ENCODE measurements at regions not wholly inside any gene's neighbourhood (a gene's known extent, or its start where the extent isn't known, plus 50 kb on each side); places are given as distances from the start of the nearest gene placed in this dataset.
"Not testable (repeated sequence)": the region's sequence is repeated elsewhere in the genome, so short reads cannot be mapped to it uniquely, and the experiment has no call there.

DNA sequence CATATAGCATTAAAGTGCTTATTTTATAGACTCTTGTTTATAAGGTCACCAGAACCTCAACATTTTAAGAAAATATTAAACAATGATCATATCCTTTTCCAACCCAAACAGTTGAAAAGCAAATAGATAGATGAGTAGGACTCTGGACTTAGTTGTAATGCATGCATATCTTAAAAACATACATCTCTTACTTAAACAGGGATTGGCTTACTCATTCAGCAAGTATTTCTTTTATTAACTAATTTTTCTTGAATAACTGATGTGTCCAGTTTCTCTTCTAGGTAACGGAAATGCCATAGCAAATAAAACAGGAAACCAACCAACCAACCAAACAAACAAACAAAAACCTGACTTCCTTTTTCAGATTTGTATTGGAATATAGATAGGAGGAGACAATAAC lies 70.9 kb upstream of the NBPF4 start:
- in situ Hi-C loops (cut with HindIII; ENCODE audit: low pct_unique_long_range_greater_than_20kb, low sequenced_read_pairs) = no loop called here
- DNase-seq (ENCODE audit: low read depth, low spot score) = no peak

- DNase-seq (ENCODE audit: low read depth, low spot score) = peak; percentile 48
- in situ Hi-C loops (cut with HindIII; ENCODE audit: low pct_unique_long_range_greater_than_20kb, low sequenced_read_pairs) = no loop called here
Measured at GRCh38 chr1:108316545-108316944, 72.7 kb upstream of the NBPF4 start.

GRCh38 chr1:108320849-108321248 lies 77.0 kb upstream of the NBPF4 start:
- DNase-seq (ENCODE audit: low read depth, low spot score) = no peak
- in situ Hi-C loops (cut with HindIII; ENCODE audit: low pct_unique_long_range_greater_than_20kb, low sequenced_read_pairs) = no loop called here

GRCh38 chr1:108325338-108325737 lies 81.5 kb upstream of the NBPF4 start:
- in situ Hi-C loops (cut with HindIII; ENCODE audit: low pct_unique_long_range_greater_than_20kb, low sequenced_read_pairs); DNase-seq (ENCODE audit: low read depth, low spot score): not testable (repeated sequence)

GRCh38 chr1:108327534-108328466 lies 83.9 kb upstream of the NBPF4 start:
- DNase-seq (ENCODE audit: low read depth, low spot score) = peak; percentile 17
- in situ Hi-C loops (cut with HindIII; ENCODE audit: low pct_unique_long_range_greater_than_20kb, low sequenced_read_pairs) = no loop called here

DNA sequence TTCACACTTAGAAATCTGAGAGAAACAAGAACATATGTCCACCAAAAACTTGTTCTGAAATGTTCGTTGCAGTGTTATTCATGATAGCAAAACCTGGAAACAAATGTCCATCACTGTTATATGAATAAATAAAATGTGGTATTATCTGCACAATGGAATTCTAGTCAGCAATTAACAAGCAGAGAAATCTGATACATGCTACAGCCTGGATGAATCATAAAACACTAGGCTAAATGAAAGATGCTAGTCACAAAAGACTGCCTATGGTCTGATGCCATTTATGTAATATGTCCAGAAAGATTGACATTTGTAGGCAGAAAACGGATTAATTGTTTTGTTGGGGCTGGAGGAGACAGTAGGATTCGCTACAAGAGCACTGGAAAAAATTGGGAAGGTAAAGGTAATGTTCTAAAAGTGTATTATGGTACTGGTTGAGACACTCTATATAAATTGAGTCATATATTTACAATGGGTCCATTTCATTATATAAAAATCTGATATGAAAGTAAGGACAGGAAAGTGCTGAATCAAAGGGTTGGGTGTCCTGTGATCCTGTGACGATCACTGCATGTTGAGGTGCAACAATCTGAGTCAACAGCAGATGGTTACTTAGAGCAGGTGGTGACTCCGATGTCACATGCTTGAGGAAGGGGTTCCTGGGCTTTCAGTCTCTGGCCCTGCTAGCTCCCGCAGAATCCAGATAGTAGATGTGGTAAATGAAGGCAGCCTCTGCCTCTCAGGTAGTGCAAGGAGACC lies 102.1 kb upstream of the NBPF4 start:
- DNase-seq (ENCODE audit: low read depth, low spot score) = no peak

DNA sequence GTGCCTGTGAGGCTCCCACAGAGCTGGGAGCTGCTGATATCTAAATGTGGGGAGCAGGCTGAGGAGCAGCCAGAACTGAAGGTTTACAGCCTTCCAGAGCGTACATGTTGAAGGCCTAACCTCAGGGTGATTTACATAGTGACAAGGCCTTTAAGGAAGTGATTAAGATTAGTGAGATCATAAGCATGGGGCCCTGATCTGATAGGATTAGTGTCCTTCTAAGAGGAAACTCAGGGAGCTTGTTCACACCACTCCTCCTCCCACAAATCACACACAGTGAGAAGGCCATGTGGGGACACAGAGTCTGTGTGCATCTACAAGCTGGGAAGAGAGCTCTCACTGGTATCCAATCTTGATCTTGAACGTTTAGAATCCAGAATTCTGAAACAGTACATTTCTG lies 92.3 kb upstream of the NBPF6 start:
- DNase-seq (ENCODE audit: low read depth, low spot score) = no peak
- in situ Hi-C loops (cut with HindIII; ENCODE audit: low pct_unique_long_range_greater_than_20kb, low sequenced_read_pairs) = no loop called here

More for the DNA sequence above, 102.1 kb upstream of the NBPF4 start:
- in situ Hi-C loops (cut with HindIII; ENCODE audit: low pct_unique_long_range_greater_than_20kb, low sequenced_read_pairs) = no loop called here

DNA sequence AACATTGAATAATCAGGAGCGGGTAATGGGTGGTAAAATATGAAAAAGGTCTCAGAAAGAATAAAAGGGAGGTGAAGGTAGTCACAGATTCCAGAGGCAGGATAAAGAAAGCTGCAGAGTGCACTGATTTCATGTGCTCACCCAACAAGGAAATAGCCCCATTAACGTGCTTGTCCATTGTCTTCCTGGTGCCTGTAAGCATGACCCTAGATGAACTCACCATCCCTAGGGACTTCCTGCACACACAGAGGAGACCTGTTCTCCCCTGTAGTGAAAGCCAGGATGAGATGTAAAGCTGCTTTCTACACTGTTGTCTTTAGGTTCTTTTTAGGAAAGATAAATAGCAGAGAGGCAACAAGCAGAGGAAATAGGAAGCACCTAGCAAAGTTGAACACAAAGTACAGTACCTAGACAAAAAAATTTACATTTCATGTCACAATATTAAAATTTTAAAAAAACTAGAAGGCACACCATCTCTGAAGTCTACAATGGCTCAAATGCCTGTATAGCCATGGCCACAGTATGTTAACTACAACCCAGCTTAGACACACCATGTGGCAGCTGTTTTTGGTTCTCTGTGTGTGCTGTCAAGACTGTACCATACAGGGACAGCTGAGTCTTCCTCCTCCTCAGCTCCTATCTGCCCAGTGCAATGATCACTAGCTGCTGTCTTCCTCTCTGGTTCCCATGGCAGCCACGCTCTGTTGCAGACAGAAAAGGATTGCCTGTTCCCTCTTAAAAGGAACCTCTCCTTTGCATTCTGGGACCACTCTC lies 69.9 kb upstream of the NBPF6 start:
- DNase-seq (ENCODE audit: low read depth, low spot score); in situ Hi-C loops (cut with HindIII; ENCODE audit: low pct_unique_long_range_greater_than_20kb, low sequenced_read_pairs): not testable (repeated sequence)

Data from SK-MEL-5 (cell line).